ENCODE measurements at regions not wholly inside any gene's neighbourhood (a gene's known extent, or its start where the extent isn't known, plus 50 kb on each side); places are given as distances from the start of the nearest gene placed in this dataset.

DNA sequence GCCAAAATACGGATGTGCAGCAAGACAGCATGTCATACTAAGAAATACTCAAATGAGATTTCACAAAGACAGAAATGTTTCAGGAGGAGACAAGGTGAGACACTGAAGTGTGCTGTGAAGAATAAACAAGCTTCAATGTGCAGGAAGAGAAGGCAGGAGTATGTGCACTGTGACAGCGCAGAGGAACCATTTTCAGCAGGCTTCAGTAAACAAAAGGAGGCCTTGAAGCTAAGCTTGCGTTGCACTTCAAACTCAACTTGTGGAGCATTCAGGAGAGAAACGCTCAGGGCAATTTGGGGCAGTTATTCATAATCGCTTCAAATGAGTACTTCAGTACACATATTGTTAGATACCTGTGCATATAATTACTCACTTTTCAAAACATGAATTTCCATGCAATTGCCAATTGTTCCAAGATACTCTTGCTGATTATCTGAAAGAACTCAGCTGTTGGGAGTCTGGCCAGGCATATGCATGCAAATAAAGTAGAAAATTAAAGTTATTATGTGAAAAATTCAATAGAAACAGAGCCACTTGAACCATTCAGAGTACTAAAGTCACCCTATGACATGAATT, 234.2 kb upstream of the OPRM1 start:
- no peak for TF ChIP-seq SIN3A (IDR thresholded peaks at IDR 0.05; ENCODE audit: borderline replicate concordance, insufficient read depth, low read length)
- TF ChIP-seq POLR2AphosphoS5 (IDR thresholded peaks at IDR 0.05; ENCODE audit: low read depth, low read length) = no peak
- TF ChIP-seq, protein P1, sequence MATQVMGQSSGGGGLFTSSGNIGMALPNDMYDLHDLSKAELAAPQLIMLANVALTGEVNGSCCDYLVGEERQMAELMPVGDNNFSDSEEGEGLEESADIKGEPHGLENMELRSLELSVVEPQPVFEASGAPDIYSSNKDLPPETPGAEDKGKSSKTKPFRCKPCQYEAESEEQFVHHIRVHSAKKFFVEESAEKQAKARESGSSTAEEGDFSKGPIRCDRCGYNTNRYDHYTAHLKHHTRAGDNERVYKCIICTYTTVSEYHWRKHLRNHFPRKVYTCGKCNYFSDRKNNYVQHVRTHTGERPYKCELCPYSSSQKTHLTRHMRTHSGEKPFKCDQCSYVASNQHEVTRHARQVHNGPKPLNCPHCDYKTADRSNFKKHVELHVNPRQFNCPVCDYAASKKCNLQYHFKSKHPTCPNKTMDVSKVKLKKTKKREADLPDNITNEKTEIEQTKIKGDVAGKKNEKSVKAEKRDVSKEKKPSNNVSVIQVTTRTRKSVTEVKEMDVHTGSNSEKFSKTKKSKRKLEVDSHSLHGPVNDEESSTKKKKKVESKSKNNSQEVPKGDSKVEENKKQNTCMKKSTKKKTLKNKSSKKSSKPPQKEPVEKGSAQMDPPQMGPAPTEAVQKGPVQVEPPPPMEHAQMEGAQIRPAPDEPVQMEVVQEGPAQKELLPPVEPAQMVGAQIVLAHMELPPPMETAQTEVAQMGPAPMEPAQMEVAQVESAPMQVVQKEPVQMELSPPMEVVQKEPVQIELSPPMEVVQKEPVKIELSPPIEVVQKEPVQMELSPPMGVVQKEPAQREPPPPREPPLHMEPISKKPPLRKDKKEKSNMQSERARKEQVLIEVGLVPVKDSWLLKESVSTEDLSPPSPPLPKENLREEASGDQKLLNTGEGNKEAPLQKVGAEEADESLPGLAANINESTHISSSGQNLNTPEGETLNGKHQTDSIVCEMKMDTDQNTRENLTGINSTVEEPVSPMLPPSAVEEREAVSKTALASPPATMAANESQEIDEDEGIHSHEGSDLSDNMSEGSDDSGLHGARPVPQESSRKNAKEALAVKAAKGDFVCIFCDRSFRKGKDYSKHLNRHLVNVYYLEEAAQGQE (IDR thresholded peaks at IDR 0.05; ENCODE audit: insufficient read depth in 1 of 2, low read depth in 2 of 2, low read length in 2 of 2) = no peak
- TF ChIP-seq TAF1 (IDR thresholded peaks at IDR 0.05; ENCODE audit: borderline replicate concordance, insufficient read depth, low read length) = no peak

Data from PFSK-1 (cell line).